Vagina (tissue), 2 donors: ENCODE measurements at regions not wholly inside any gene's neighbourhood (a gene's known extent, or its start where the extent isn't known, plus 50 kb on each side); places are given as distances from the start of the nearest gene placed in this dataset.
A peak's percentile ranks its signal among the peaks of the same experiment; 100 is the strongest.

ENCODE experiments used
- DNase-seq, 2 donors: peaks; one replicate each; pipeline ENCODE4 v3.0.0-alpha.2; 2017; ENCODE audit errors: extremely low spot score in 2 of 2
- H3K27ac ChIP-seq: fragments of 200-600 bp; sonication (generic); one replicate; pipeline ENCODE4 v1.5.1; 2019
- H3K27me3 ChIP-seq: fragments of 200-600 bp; sonication (generic); one replicate; pipeline ENCODE4 v1.5.1; 2019
- H3K36me3 ChIP-seq, 2 donors: fragments of 200-600 bp; sonication (generic); one replicate each; pipeline ENCODE4 v1.5.1; 2017 to 2019
- H3K4me1 ChIP-seq: fragments of 200-600 bp; sonication (generic); one replicate; pipeline ENCODE4 v1.5.1; 2019
- H3K4me3 ChIP-seq, 2 donors: fragments of 200-600 bp; sonication (generic); 1 replicate in 1 of 2; 2 replicates in 1 of 2; pipeline ENCODE4 v1.5.1; 2016 to 2019
- H3K9me3 ChIP-seq: fragments of 200-600 bp; sonication (generic); one replicate; pipeline ENCODE4 v1.5.1; 2019
- POLR2A ChIP-seq, 2 donors: fragments of 450-650 bp; IDR thresholded peaks; one replicate each; pipeline ENCODE4 v1.6.1; 2017; ENCODE audit warnings: antibody characterized with exemption in 2 of 2, mild to moderate bottlenecking in 2 of 2, moderate library complexity in 2 of 2
- POLR2AphosphoS5 ChIP-seq, 2 donors: sonication (generic); formaldehyde crosslinking; IDR thresholded peaks; one replicate each; pipeline ENCODE4 v1.9.0; 2017; ENCODE audit warnings: antibody characterized with exemption in 2 of 2, mild to moderate bottlenecking in 2 of 2, low read depth in 1 of 2; ENCODE audit not compliant: insufficient read depth in 1 of 2
- intact Hi-C: fragments of 100-400 bp; cut with DNase I; formaldehyde crosslinking; loops from one replicate; pipeline ENCODE4 v1.15.1; 2023
- TF ChIP-seq, protein P1 (sequence below), 3 experiments: fragments of 450-650 bp in 2 of 3; fragments of 200-600 bp in 1 of 3; sonication (generic) in 1 of 3; IDR thresholded peaks; one replicate each; pipeline ENCODE4 v1.5.1; 2017 to 2019; ENCODE audit warnings: antibody characterized with exemption in 3 of 3, mild to moderate bottlenecking in 2 of 3, moderate library complexity in 2 of 3

DNA sequence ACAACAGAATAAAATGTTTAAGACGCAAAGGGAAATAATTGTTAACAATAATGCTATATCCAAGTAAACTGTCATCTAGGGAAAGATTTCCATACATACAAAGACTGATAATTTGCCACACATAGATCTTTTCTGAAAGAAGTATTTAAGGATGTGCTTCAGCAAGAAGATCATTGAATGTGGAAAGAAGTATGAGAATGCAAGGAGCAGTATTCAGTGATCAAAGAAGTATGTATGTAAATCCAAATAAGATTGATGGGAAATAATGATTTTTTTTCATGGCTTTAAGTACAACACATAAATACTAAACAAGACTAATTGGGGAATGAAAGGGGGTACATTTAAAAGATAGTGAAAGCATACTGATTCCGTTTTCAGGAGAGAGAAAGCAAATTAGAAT is 410.4 kb upstream of the HS6ST1 start:
- TF ChIP-seq POLR2A (IDR thresholded peaks at IDR 0.05), result no peak
- no peak for TF ChIP-seq POLR2AphosphoS5 (IDR thresholded peaks at IDR 0.05; ENCODE audit: insufficient read depth in 1 of 2, low read depth in 1 of 2)
- TF ChIP-seq, protein P1, sequence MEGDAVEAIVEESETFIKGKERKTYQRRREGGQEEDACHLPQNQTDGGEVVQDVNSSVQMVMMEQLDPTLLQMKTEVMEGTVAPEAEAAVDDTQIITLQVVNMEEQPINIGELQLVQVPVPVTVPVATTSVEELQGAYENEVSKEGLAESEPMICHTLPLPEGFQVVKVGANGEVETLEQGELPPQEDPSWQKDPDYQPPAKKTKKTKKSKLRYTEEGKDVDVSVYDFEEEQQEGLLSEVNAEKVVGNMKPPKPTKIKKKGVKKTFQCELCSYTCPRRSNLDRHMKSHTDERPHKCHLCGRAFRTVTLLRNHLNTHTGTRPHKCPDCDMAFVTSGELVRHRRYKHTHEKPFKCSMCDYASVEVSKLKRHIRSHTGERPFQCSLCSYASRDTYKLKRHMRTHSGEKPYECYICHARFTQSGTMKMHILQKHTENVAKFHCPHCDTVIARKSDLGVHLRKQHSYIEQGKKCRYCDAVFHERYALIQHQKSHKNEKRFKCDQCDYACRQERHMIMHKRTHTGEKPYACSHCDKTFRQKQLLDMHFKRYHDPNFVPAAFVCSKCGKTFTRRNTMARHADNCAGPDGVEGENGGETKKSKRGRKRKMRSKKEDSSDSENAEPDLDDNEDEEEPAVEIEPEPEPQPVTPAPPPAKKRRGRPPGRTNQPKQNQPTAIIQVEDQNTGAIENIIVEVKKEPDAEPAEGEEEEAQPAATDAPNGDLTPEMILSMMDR (IDR thresholded peaks at IDR 0.05), result no peak
- no peak overlapping the region for H3K4me3 ChIP-seq
- intact Hi-C loops, result no loop called here
- peaks cover 11% of the 10 kb centered on the region for H3K4me1 ChIP-seq
- H3K27ac ChIP-seq, result no peak overlapping the region
- no peaks in the 10 kb centered on the region for H3K27me3 ChIP-seq
- no peaks in the 10 kb centered on the region for H3K36me3 ChIP-seq
- no peaks in the 10 kb centered on the region for H3K9me3 ChIP-seq
- DNase-seq, result no peak

DNA sequence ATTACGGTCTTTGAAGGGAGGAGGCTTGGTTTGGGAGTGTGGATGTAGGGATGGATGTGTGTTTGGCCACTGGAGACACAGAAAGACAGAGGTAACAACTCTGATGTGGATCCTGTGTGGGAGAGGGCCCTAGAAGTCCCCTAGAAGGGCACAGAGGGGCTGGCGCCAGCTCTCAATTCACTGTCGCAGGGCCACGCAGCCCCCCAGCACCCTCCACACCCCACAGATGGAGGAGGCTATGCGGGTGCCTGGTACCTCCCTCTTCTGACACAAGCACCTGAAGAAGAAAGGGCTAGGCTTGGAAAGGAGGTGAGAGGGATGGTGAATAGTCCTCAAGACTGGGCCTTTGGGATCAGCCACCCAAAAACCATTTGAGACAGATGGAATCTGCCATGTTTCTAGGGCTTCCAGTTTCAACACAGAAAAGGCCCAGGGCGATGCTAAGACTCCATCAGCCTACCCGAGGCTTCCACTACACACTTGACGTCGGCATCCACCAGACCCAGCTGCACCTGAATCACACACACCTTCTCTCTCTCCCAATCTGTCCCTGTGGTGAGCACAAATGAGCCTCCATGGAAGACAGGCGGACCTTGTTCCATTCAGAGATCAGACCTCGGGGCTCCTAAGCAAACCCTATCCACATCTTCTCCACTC is 413.5 kb upstream of the HS6ST1 start:
- peak in 1 of 2 donors; percentile 71 for DNase-seq
- intact Hi-C loops, result loop anchor here (10.0 kb wide), 1 partner anchor 407 kb away; no protein-coding TSS in a partner anchor
- Histone ChIP-seq H3K9me3 (no peaks in the 10 kb centered on the region), H3K4me3 (no peak overlapping the region), H3K27ac (no peak overlapping the region), H3K27me3 (no peaks in the 10 kb centered on the region), H3K4me1 (peaks cover 25% of the 10 kb centered on the region), H3K36me3 (no peaks in the 10 kb centered on the region)
- no peak for TF ChIP-seq POLR2AphosphoS5 (IDR thresholded peaks at IDR 0.05; ENCODE audit: insufficient read depth in 1 of 2, low read depth in 1 of 2)
- TF ChIP-seq, protein P1 (IDR thresholded peaks at IDR 0.05), result no peak
- TF ChIP-seq POLR2A (IDR thresholded peaks at IDR 0.05), result no peak

DNA sequence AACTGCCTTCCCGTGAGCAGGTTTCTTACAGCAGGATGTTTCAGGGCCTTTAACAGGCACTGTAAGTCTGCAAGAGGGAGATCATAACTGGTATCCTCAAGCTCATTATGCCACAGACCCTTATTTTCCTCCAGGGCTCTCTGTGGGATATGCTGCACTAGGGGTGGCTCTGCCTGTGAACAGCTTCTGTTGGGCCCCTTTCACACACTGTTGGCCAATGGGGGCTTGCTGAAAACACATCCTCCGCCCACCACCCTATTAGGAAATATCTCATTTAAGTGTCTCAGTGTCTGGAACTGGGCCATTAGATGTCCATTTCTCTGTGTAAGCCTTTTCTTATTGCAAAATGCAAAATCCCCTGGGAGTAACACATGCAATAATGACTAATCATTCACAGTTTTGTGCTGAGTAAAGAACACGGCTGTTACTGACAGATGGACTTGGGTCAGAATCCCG is 414.3 kb upstream of the HS6ST1 start:
- peak in 1 of 2 donors; percentile 90 for DNase-seq
- H3K4me3 ChIP-seq, result no peak overlapping the region
- intact Hi-C loops, result loop anchor here (10.0 kb wide), 1 partner anchor 408 kb away; no protein-coding TSS in a partner anchor
- peak in 1 of 2 donors; percentile 33 for TF ChIP-seq POLR2AphosphoS5 (IDR thresholded peaks at IDR 0.05; ENCODE audit: insufficient read depth in 1 of 2, low read depth in 1 of 2)
- TF ChIP-seq, protein P1 (IDR thresholded peaks at IDR 0.05), result no peak
- no peak overlapping the region for H3K27ac ChIP-seq
- no peaks in the 10 kb centered on the region for H3K36me3 ChIP-seq
- H3K4me1 ChIP-seq, result peaks cover 25% of the 10 kb centered on the region
- H3K9me3 ChIP-seq, result no peaks in the 10 kb centered on the region
- H3K27me3 ChIP-seq, result no peaks in the 10 kb centered on the region

DNA sequence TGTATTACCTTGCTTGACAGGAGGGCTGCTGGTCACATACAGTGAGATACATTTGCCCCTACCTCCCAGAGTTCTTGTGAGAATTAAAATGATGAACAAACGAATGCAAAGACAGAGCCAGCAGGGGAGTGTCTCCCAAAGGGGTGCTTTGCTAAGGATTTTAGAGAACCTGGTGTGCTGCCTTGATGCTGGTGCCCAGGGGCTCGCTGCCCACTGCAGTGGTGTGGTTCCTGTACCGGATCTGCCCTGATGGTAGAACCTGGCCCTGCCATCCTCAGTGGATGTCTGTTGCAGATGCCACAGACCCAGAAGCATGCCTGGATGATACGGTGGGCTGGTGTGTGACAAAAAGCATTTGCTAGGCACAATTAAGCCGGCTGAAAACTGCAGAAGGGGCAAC is 414.8 kb upstream of the HS6ST1 start:
- Histone ChIP-seq H3K4me1 (peaks cover 25% of the 10 kb centered on the region), H3K27me3 (no peaks in the 10 kb centered on the region), H3K9me3 (no peaks in the 10 kb centered on the region), H3K27ac (no peak overlapping the region), H3K4me3 (no peak overlapping the region), H3K36me3 (no peaks in the 10 kb centered on the region)
- DNase-seq, result no peak
- intact Hi-C loops, result loop anchor here (10.0 kb wide), 1 partner anchor 409 kb away; no protein-coding TSS in a partner anchor
- no peak for TF ChIP-seq POLR2A (IDR thresholded peaks at IDR 0.05)
- TF ChIP-seq, protein P1 (IDR thresholded peaks at IDR 0.05), result no peak
- no peak for TF ChIP-seq POLR2AphosphoS5 (IDR thresholded peaks at IDR 0.05; ENCODE audit: insufficient read depth in 1 of 2, low read depth in 1 of 2)
